Lower lobe of right lung (tissue), 2 donors: ENCODE measurements at regions not wholly inside any gene's neighbourhood (a gene's known extent, or its start where the extent isn't known, plus 50 kb on each side); places are given as distances from the start of the nearest gene placed in this dataset.

Experiments
- ATAC-seq, 2 donors: fragments of 200-7000 bp; cut with Tn5 transposase; one replicate each; pipeline ENCODE4 v1.9.1; 2020 to 2022; ENCODE audit warnings: mild to moderate bottlenecking in 2 of 2, moderate library complexity in 2 of 2
- DNase-seq: peaks from one replicate; pipeline ENCODE4 v3.0.0-alpha.2; 2020
- H3K27ac ChIP-seq: fragments of 200-600 bp; one replicate; pipeline ENCODE4 v1.8.0; 2022
- H3K27me3 ChIP-seq: fragments of 200-600 bp; one replicate; pipeline ENCODE4 v1.8.0; 2022; ENCODE audit warnings: low read depth
- H3K36me3 ChIP-seq: fragments of 200-600 bp; one replicate; pipeline ENCODE4 v1.8.0; 2022; ENCODE audit warnings: mild to moderate bottlenecking
- H3K4me1 ChIP-seq: fragments of 200-600 bp; one replicate; pipeline ENCODE4 v1.8.0; 2022
- H3K4me3 ChIP-seq: fragments of 200-600 bp; one replicate; pipeline ENCODE4 v1.8.0; 2022; ENCODE audit warnings: mild to moderate bottlenecking
- H3K9me3 ChIP-seq: fragments of 200-600 bp; one replicate; pipeline ENCODE4 v1.8.0; 2022
- intact Hi-C: fragments of 100-400 bp; cut with DNase I; formaldehyde crosslinking; loops from one replicate; pipeline ENCODE4 v1.11.0; 2022
- TF ChIP-seq, protein P1 (sequence below): fragments of 200-600 bp; IDR thresholded peaks from one replicate; pipeline ENCODE4 v1.8.0; 2022; ENCODE audit warnings: antibody characterized with exemption, mild to moderate bottlenecking
- donor health status: DM: no; HTN: yes; CAD: no; lungs with severe emphysema.

DNA sequence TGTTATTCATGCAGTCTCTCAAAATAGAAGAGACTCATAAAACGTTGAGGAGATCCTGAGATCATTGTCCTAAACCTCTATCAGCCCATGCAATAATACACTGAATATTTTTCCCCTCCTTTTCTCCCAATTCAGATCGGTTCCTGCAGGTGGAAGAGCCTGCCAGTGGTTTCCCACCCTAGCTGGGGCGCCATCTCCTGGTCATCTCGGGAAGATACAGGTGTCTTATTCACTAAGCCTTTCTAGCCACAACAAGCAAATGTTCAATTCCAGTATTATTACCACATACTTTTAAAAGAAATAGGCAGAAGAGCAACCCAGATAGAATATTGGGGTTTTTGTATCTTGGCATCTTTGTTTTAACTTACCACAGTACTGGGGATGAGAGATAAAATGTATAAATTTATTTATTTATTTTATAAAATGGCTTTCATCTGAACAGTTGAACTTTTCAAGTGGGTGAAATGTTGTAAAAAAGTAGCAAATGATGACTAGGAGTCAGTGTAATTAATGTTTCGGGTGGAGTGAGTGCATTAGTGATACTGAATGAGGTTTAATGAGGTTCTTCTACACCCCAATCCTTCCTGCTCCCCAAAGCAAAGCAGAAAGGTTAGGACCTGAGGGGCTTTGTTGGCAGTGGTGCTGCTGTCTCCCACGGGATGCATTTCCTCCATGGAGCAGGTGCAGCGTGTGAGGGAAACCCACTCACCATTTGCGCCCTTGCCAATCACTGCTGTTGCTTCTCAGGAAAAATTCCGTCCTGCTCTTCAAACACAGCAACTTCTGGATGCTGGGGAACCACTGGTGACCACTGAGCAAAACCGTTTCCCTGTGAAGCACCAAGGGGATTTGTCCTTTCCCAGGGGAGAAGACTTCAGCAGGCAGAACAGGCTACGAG is 147.1 kb upstream of the FHL2 start:
- Histone ChIP-seq H3K27me3 (peaks cover 7% of the 10 kb centered on the region), H3K27ac (no peak overlapping the region), H3K4me3 (no peak overlapping the region), H3K4me1 (no peaks in the 10 kb centered on the region), H3K36me3 (no peaks in the 10 kb centered on the region), H3K9me3 (no peaks in the 10 kb centered on the region)
- TF ChIP-seq, protein P1, sequence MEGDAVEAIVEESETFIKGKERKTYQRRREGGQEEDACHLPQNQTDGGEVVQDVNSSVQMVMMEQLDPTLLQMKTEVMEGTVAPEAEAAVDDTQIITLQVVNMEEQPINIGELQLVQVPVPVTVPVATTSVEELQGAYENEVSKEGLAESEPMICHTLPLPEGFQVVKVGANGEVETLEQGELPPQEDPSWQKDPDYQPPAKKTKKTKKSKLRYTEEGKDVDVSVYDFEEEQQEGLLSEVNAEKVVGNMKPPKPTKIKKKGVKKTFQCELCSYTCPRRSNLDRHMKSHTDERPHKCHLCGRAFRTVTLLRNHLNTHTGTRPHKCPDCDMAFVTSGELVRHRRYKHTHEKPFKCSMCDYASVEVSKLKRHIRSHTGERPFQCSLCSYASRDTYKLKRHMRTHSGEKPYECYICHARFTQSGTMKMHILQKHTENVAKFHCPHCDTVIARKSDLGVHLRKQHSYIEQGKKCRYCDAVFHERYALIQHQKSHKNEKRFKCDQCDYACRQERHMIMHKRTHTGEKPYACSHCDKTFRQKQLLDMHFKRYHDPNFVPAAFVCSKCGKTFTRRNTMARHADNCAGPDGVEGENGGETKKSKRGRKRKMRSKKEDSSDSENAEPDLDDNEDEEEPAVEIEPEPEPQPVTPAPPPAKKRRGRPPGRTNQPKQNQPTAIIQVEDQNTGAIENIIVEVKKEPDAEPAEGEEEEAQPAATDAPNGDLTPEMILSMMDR = peak; percentile 80
- DNase-seq (peak; percentile 64), ATAC-seq (peak; percentile 60 to 61)
- intact Hi-C loops = no loop called here

DNA sequence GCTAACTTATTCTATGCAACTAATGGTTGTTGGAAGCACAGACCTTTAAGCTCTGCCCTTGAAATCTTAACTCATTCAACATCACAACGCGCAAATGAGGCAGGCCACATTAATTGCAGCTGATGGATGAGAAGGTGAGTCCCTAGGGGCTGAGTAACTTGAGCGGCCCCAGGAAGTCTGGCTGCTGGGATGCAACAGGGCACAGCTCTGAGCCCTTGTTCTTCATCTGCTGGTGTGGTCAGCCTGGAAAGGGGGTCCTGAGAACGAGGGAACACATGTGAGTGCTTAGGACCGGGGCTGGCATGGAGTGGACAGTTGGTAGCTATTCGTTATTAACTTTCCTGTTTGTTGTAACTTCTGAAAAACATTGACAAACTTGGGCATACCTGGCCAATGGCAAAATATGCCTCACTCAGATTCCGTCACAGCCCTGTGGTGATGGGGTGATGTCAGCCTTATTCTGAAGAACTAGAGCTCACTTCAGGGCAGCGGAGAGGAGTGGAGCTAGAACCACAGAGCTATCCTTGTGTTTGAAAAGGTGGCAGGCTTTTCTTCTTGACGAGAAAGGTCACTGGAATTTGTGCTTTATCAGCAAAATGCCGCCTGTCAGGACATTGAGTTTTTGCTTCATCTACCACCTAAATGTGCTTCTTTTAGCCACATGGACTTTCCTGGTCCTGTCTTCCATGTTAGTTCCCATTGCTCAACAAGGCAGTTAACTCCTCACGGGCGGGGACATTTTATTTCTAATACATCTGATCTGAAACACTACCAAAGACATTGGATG is 145.9 kb upstream of the FHL2 start:
- no peaks in the 10 kb centered on the region for H3K4me1 ChIP-seq
- H3K4me3 ChIP-seq = no peak overlapping the region
- TF ChIP-seq, protein P1 = no peak
- H3K9me3 ChIP-seq = no peaks in the 10 kb centered on the region
- ATAC-seq (no peak), DNase-seq (no peak)
- no peak overlapping the region for H3K27ac ChIP-seq
- no peaks in the 10 kb centered on the region for H3K36me3 ChIP-seq
- peaks cover 7% of the 10 kb centered on the region for H3K27me3 ChIP-seq
- intact Hi-C loops = no loop called here

DNA sequence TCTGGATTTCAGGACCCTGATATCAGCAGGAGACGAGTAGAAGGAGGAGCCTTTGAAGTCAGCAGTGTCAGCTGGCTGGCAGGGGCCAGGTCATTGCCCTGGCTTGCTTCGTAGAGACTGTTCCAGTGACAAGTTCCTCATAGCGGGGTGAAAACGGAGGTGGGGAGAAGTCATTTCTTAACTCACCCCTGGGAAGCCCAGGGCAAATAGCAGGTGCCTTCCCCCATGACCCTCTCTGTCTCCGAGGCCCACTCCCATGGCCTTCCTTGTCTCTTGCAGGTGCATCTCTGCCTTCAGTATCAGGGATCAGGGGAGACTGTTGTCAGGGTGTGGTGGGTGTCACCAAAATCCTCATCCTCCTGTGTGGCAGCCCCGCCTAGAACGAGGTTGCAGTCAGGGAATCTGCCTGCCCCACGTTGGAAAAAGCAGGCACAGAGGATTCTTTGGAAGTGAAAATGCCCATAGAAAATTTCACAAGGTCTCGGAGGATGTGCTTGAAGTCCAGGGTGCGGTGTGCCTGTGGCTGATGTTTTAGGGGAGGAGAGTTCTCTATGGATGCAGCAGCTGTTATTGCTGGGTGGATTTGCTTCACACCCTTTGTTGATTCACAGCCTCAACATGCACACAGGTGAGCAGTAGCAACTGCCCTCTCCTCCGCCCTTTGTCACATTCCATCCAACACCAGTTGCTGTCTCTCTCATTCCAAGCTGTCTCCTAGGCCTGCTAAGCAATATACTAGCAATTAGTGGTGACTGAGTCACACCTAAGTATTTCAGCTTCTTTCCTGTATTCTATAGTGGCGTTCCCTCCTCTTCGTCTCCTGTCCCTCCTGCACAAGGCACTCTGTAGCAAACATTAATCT is 142.6 kb upstream of the FHL2 start:
- Histone ChIP-seq H3K36me3 (no peaks in the 10 kb centered on the region), H3K9me3 (no peaks in the 10 kb centered on the region), H3K4me3 (no peak overlapping the region), H3K4me1 (no peaks in the 10 kb centered on the region), H3K27ac (no peak overlapping the region), H3K27me3 (peaks cover 10% of the 10 kb centered on the region)
- intact Hi-C loops = no loop called here
- no peak for ATAC-seq
- TF ChIP-seq, protein P1 = no peak
- DNase-seq = no peak

DNA sequence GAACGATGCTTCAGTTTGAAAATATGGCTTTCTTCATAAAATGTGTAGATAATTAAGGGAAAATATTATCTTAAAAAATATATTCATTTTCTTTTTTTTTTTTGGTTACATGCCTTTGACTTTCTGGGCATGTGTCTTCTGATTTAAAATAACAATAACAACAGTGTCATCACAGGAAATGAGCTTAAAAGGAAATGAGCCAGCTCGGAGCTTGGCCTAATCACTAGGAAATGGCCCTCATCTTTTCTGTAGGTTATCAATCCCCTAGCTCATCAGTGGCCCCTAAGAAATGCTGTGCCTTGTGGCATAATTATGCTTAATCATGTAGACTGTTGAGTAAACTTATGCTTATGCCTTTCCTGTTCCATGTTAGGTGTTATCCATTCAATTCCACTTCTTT is 141.8 kb upstream of the FHL2 start:
- H3K4me3 ChIP-seq = no peak overlapping the region
- intact Hi-C loops = no loop called here
- H3K27ac ChIP-seq = no peak overlapping the region
- no peaks in the 10 kb centered on the region for H3K4me1 ChIP-seq
- ATAC-seq (no peak), DNase-seq (no peak)
- peaks cover 6% of the 10 kb centered on the region for H3K27me3 ChIP-seq
- TF ChIP-seq, protein P1 = no peak
- H3K36me3 ChIP-seq = no peaks in the 10 kb centered on the region
- H3K9me3 ChIP-seq = no peaks in the 10 kb centered on the region

DNA sequence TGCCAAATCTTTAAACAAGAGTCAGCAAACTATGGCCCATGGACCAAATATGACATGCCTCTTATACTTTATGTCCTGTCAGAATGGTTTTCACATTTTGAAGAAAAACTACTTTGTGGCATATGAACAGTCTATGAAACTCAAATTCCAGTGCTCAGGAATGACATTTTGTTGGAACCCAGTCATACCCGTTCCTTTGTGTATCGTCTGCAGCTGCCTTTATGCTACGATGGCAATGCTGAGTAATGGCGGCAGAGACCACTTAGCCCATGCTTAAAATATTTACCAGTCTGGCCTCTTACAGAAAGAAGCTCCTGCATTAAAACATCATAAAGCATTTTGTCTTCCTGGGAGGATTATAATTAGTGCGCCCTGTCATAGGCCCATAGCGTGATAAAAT is 140.5 kb upstream of the FHL2 start:
- ATAC-seq (no peak), DNase-seq (no peak)
- Histone ChIP-seq H3K27me3 (peaks cover 6% of the 10 kb centered on the region), H3K4me3 (no peak overlapping the region), H3K4me1 (no peaks in the 10 kb centered on the region), H3K9me3 (no peaks in the 10 kb centered on the region), H3K27ac (no peak overlapping the region), H3K36me3 (no peaks in the 10 kb centered on the region)
- intact Hi-C loops = no loop called here
- TF ChIP-seq, protein P1 = no peak
